SH-SY5Y (cell line): ENCODE measurements at regions not wholly inside any gene's neighbourhood (a gene's known extent, or its start where the extent isn't known, plus 50 kb on each side); places are given as distances from the start of the nearest gene placed in this dataset.

Source experiments
- GATA2 ChIP-seq: IDR thresholded peaks from 2 replicates; pipeline ENCODE4 v1.6.1; 2011; ENCODE audit warnings: mild to moderate bottlenecking, low read depth, low read length
- GATA3 ChIP-seq: IDR thresholded peaks from 2 replicates; pipeline ENCODE4 v1.6.1; 2011; ENCODE audit warnings: low read depth, mild to moderate bottlenecking, low read length, moderate library complexity

GRCh38 chr11:25565846-25566245, 766.1 kb upstream of the ANO3 start:
- TF ChIP-seq GATA2 (no peak), GATA3 (no peak)
